ENCODE measurements at regions not wholly inside any gene's neighbourhood (a gene's known extent, or its start where the extent isn't known, plus 50 kb on each side); places are given as distances from the start of the nearest gene placed in this dataset.

- no peak for DNase-seq (ENCODE audit: low read depth, low spot score)
- no peak for TF ChIP-seq CTCF (IDR thresholded peaks at IDR 0.05; ENCODE audit: low read depth, low read length)
- no peak overlapping the region for H3K4me3 ChIP-seq (ENCODE audit: low read depth, low read length)
- in situ Hi-C loops (cut with HindIII; ENCODE audit: low sequenced_read_pairs): no loop called here
These were observed 166.3 kb upstream of the SERTAD2 start for GRCh38 chr2:64819774-64820688.

- no peak for DNase-seq (ENCODE audit: low read depth, low spot score)
- in situ Hi-C loops (cut with HindIII; ENCODE audit: low sequenced_read_pairs): no loop called here
- no peak for TF ChIP-seq CTCF (IDR thresholded peaks at IDR 0.05; ENCODE audit: low read depth, low read length)
These were observed 167.2 kb upstream of the SERTAD2 start for GRCh38 chr2:64820901-64821300.

GRCh38 chr2:64823794-64824193, 165.4 kb upstream of the SLC1A4 start:
- DNase-seq (ENCODE audit: low read depth, low spot score): no peak
- in situ Hi-C loops (cut with HindIII; ENCODE audit: low sequenced_read_pairs): no loop called here
- no peak for TF ChIP-seq CTCF (IDR thresholded peaks at IDR 0.05; ENCODE audit: low read depth, low read length)
- H3K4me3 ChIP-seq (ENCODE audit: low read depth, low read length): no peak overlapping the region

More at GRCh38 chr2:64820901-64821300, 167.2 kb upstream of the SERTAD2 start:
- H3K4me3 ChIP-seq (ENCODE audit: low read depth, low read length): no peak overlapping the region

- H3K4me3 ChIP-seq (ENCODE audit: low read depth, low read length): no peak overlapping the region
- no peak for DNase-seq (ENCODE audit: low read depth, low spot score)
- in situ Hi-C loops (cut with HindIII; ENCODE audit: low sequenced_read_pairs): no loop called here
- TF ChIP-seq CTCF (IDR thresholded peaks at IDR 0.05; ENCODE audit: low read depth, low read length): no peak
These were observed 163.2 kb upstream of the SLC1A4 start for GRCh38 chr2:64825831-64826491.

- in situ Hi-C loops (cut with HindIII; ENCODE audit: low sequenced_read_pairs): no loop called here
- DNase-seq (ENCODE audit: low read depth, low spot score): no peak
- TF ChIP-seq CTCF (IDR thresholded peaks at IDR 0.05; ENCODE audit: low read depth, low read length): no peak
- H3K4me3 ChIP-seq (ENCODE audit: low read depth, low read length): no peak overlapping the region
These were observed 162.5 kb upstream of the SLC1A4 start for GRCh38 chr2:64826703-64827102.

GRCh38 chr2:64828261-64828660, 160.9 kb upstream of the SLC1A4 start:
- TF ChIP-seq CTCF (IDR thresholded peaks at IDR 0.05; ENCODE audit: low read depth, low read length): no peak
- in situ Hi-C loops (cut with HindIII; ENCODE audit: low sequenced_read_pairs): no loop called here
- no peak for DNase-seq (ENCODE audit: low read depth, low spot score)
- no peak overlapping the region for H3K4me3 ChIP-seq (ENCODE audit: low read depth, low read length)
